Loucy (cell line): ENCODE measurements at regions not wholly inside any gene's neighbourhood (a gene's known extent, or its start where the extent isn't known, plus 50 kb on each side); places are given as distances from the start of the nearest gene placed in this dataset.

Source experiments
- H2AFZ ChIP-seq: fragments of 200-600 bp; sonication (generic); 2 replicates; pipeline ENCODE4 v1.6.0; 2016; ENCODE audit warnings: antibody characterized with exemption, mild to moderate bottlenecking, low read length, moderate library complexity
- H3F3A ChIP-seq: fragments of 200-600 bp; 2 replicates; pipeline ENCODE4 v1.6.0; 2016; ENCODE audit warnings: antibody characterized with exemption, low read depth, mild to moderate bottlenecking
- H3K27me3 ChIP-seq: fragments of 200-600 bp; sonication (generic); 2 replicates; pipeline ENCODE4 v1.6.1; 2014; ENCODE audit warnings: low read length, mild to moderate bottlenecking; ENCODE audit not compliant: insufficient read depth, poor library complexity, severe bottlenecking
- H3K36me3 ChIP-seq: fragments of 200-600 bp; sonication (generic); 2 replicates; pipeline ENCODE4 v1.6.1; 2016; ENCODE audit warnings: low read length; ENCODE audit not compliant: insufficient read depth
- H3K4me1 ChIP-seq: fragments of 200-600 bp; sonication (generic); 2 replicates; pipeline ENCODE4 v1.5.1; 2014; ENCODE audit warnings: low read length, mild to moderate bottlenecking; ENCODE audit not compliant: insufficient read depth, poor library complexity, severe bottlenecking
- H3K4me2 ChIP-seq: fragments of 200-600 bp; sonication (generic); 2 replicates; pipeline ENCODE4 v1.6.0; 2014; ENCODE audit warnings: antibody characterized with exemption, low read length, low read depth, mild to moderate bottlenecking; ENCODE audit not compliant: poor library complexity, severe bottlenecking
- H3K4me3 ChIP-seq: fragments of 200-600 bp; sonication (generic); 2 replicates; pipeline ENCODE4 v1.5.1; 2014; ENCODE audit warnings: low read length, mild to moderate bottlenecking, mixed read lengths; ENCODE audit not compliant: poor library complexity, severe bottlenecking
- H3K79me2 ChIP-seq: fragments of 200-600 bp; sonication (generic); 2 replicates; pipeline ENCODE4 v1.6.1; 2014; ENCODE audit warnings: low read length; ENCODE audit not compliant: insufficient read depth
- H3K9ac ChIP-seq: fragments of 200-600 bp; sonication (generic); 2 replicates; pipeline ENCODE4 v1.6.0; 2014; ENCODE audit warnings: mild to moderate bottlenecking, low read depth, low read length, moderate library complexity; ENCODE audit not compliant: poor library complexity, severe bottlenecking
- H3K9me2 ChIP-seq: fragments of 200-600 bp; sonication (generic); replicated peaks from 2 replicates; pipeline ENCODE4 v1.6.1; 2016; ENCODE audit warnings: low read depth, low read length, mixed read lengths
- H3K9me3 ChIP-seq: fragments of 200-600 bp; sonication (generic); 2 replicates; pipeline ENCODE4 v1.6.1; 2014; ENCODE audit warnings: mild to moderate bottlenecking, antibody characterized with exemption, low read length, low read depth; ENCODE audit not compliant: insufficient read depth
- H4K20me1 ChIP-seq: fragments of 200-600 bp; sonication (generic); 2 replicates; pipeline ENCODE4 v1.6.0; 2014; ENCODE audit warnings: antibody characterized with exemption, low read length, mild to moderate bottlenecking; ENCODE audit not compliant: insufficient read depth, poor library complexity, severe bottlenecking
- CTCF ChIP-seq: fragments of 200-600 bp; sonication (generic); conservative IDR thresholded peaks from 2 replicates; pipeline ENCODE4 v1.5.1; 2014; ENCODE audit warnings: mild to moderate bottlenecking, antibody characterized with exemption, low read length
- EZH2phosphoT487 ChIP-seq: fragments of 200-600 bp; IDR thresholded peaks from 2 replicates; pipeline ENCODE4 v1.6.1; 2018; ENCODE audit warnings: antibody characterized with exemption, mild to moderate bottlenecking, moderate library complexity, borderline replicate concordance

GRCh38 chr6:130755368-130756034, 71.7 kb upstream of the SMLR1 start:
- Histone ChIP-seq H3K9ac (no peak overlapping the region), H3K9me2 (no peaks in the 10 kb centered on the region), H4K20me1 (no peaks in the 10 kb centered on the region), H3K4me1 (peaks cover 9% of the 10 kb centered on the region), H3F3A (no peaks in the 10 kb centered on the region), H3K79me2 (no peaks in the 10 kb centered on the region), H3K36me3 (no peaks in the 10 kb centered on the region), H3K4me2 (no peak overlapping the region), H3K4me3 (no peak overlapping the region), H3K9me3 (no peaks in the 10 kb centered on the region), H3K27me3 (peaks cover 6% of the 10 kb centered on the region), H2AFZ (no peak overlapping the region)
- TF ChIP-seq CTCF (no peak), EZH2phosphoT487 (no peak)

GRCh38 chr6:130756824-130757223, 70.4 kb upstream of the SMLR1 start:
- H3K4me2 ChIP-seq, result no peak overlapping the region
- no peaks in the 10 kb centered on the region for H3K79me2 ChIP-seq
- no peaks in the 10 kb centered on the region for H3K9me3 ChIP-seq
- TF ChIP-seq CTCF (no peak), EZH2phosphoT487 (no peak)
- no peak overlapping the region for H3K4me3 ChIP-seq
- no peaks in the 10 kb centered on the region for H3F3A ChIP-seq
- no peaks in the 10 kb centered on the region for H3K9me2 ChIP-seq
- no peak overlapping the region for H2AFZ ChIP-seq
- no peaks in the 10 kb centered on the region for H3K27me3 ChIP-seq
- H4K20me1 ChIP-seq, result no peaks in the 10 kb centered on the region
- H3K36me3 ChIP-seq, result no peaks in the 10 kb centered on the region
- no peak overlapping the region for H3K9ac ChIP-seq
- peaks cover 9% of the 10 kb centered on the region for H3K4me1 ChIP-seq

GRCh38 chr6:130758813-130759212, 68.4 kb upstream of the SMLR1 start:
- no peak for TF ChIP-seq CTCF
- H3K9ac ChIP-seq, result no peak overlapping the region

More at GRCh38 chr6:130758813-130759212, 68.4 kb upstream of the SMLR1 start:
- peak overlapping the region; percentile 18 for H3K4me2 ChIP-seq
- peak overlapping the region; percentile 61 for H2AFZ ChIP-seq
- H3F3A ChIP-seq, result no peaks in the 10 kb centered on the region
- no peaks in the 10 kb centered on the region for H4K20me1 ChIP-seq
- H3K4me1 ChIP-seq, result peaks cover 9% of the 10 kb centered on the region
- H3K4me3 ChIP-seq, result no peak overlapping the region
- H3K9me3 ChIP-seq, result no peaks in the 10 kb centered on the region
- no peaks in the 10 kb centered on the region for H3K79me2 ChIP-seq
- H3K36me3 ChIP-seq, result no peaks in the 10 kb centered on the region
- no peaks in the 10 kb centered on the region for H3K9me2 ChIP-seq
- no peaks in the 10 kb centered on the region for H3K27me3 ChIP-seq
